GM21360 (cell line): ENCODE measurements at regions not wholly inside any gene's neighbourhood (a gene's known extent, or its start where the extent isn't known, plus 50 kb on each side); places are given as distances from the start of the nearest gene placed in this dataset.
"Not testable (repeated sequence)": the region's sequence is repeated elsewhere in the genome, so short reads cannot be mapped to it uniquely, and the experiment has no call there.

Experiments
- ATAC-seq: cut with Tn5 transposase; IDR thresholded peaks from one replicate; pipeline ENCODE4 v1.9.1; 2021; ENCODE audit warnings: mild to moderate bottlenecking, moderate library complexity; ENCODE audit not compliant: unreplicated experiment

- ATAC-seq: no peak
Observed at GRCh38 chr13:42373048-42373812, 101.3 kb downstream of the AKAP11 start.

DNA sequence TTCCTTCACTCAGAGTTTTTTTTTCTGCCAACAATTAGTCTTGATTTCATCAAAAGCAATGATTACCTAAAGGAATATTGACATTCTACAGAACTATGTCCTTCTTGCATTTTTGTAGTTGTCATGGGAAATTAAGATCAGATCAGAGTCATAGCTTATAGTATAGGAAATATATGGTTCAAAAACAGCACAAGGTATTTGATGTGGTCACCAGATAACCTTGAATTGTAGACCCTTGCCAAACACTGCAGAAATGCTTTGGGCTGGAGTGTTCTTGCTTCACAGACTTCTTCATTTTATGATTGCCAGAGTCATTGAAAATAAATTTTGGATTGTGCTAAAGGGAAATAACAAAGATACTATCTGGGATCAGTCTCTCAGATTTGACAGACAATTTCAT is 103.7 kb downstream of the AKAP11 start:
- ATAC-seq: no peak

DNA sequence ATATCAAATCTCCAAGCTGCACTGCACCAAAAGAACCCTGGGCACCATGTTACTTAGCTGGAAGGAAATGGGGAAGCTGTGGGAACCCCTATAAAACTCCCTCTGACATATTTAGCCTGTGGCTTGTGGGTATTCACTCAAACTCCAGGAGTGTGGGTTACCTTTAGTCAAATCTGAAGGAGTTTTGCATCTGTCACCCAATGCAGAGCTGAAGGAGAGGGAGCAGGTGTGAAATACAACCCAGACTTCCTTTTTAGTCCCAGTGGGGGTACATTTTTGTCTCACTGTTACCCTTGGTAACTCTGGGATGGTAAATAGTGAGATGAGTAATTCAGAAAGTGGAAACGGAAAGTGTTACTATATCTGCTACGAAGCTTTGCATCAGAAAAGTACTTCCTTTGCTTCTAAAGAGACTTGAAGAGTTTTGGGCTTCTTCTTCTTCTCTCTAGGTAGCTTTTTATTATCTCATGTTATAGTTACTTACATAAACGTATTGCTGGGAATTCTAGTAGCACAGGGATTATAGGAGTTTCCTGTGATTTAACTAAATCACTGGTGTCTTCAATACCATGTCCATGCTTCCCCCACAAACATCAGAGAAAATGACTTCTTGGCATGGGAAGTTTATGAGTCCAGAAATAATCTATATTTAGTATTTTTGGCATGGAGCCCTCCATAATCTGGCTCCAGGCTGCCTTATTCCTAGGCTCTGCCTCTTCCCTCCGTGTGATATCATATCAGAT is 105.9 kb downstream of the AKAP11 start:
- ATAC-seq: peak; percentile 77

- no peak for ATAC-seq
Observed at GRCh38 chr13:42378383-42378780, 106.4 kb downstream of the AKAP11 start.

GRCh38 chr13:42379241-42379640 is 107.3 kb downstream of the AKAP11 start:
- no peak for ATAC-seq

DNA sequence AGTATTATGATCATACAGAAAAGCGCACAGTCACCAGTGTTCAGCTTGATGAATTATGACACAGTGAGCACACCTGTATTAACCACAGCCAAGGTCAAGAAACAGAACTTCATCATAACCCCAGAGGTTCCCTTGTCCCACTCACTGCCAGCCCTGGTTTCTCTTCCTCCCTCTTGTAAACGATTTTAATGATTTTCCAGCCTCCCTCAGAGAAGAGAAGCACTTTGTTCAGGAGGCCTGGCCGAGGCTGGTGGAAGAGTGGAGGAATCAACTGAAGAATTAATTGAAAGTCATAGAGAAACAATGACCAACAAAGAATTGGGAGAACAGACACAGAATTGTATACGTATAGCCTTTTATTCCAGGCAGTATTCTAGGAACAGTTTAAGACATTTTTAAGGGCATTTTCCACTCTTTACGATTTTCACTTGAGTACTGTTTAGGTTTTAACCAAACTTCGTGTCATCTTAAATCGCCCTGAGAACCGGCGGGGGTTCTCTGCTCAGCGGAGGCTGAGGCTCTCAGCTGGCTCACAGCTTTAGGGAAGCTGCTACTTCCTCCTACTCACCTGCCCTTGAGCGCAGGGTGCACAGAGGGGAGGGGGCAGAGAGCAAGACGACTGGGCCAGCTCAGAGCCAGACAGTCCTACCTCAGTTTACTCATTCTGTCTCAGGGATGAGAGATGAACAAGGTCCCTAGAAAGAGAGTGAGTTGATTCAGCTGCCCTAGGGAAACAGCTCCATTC is 108.6 kb downstream of the AKAP11 start:
- ATAC-seq: peak; percentile 40

GRCh38 chr13:42381165-42381425 is 109.1 kb downstream of the AKAP11 start:
- ATAC-seq: no peak

DNA sequence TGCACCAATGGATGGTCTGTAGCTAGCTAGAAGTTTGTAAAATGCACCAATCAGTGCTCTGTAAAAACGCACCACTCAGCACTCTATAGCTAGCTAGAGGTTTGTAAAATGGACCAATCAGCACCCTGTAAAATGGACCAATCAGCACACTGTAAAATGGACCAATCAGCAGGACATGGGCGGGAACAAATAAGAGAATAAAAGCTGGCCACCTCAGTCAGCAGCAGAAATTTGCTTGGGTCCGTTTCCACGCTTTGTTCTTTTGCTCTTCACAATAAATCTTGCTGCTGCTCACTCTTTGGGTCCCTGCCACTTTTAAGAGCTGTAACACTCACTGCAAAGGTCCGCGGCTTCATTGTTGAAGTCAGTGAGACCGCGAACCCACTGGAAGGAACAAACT is 109.5 kb downstream of the AKAP11 start:
- ATAC-seq: not testable (repeated sequence)

DNA sequence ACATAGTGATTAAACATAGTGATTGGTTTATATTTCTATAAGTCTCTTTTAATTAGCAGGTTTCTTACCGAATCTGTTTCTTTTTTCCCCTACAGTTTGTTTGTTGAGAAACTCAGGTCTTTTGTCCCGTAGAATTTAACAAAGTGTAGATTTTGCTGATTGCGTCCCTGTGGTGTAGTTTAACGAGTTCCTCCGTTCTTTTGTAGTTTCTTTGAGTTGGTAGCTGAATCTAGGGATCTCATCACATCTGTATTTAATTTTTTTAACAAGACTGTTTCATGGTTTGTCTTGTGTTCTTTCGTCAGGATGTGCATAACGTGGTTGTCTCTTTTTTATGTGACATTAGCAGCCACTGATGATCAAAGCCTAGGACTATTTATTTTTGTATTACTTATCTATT is 111.1 kb downstream of the AKAP11 start:
- ATAC-seq: no peak

DNA sequence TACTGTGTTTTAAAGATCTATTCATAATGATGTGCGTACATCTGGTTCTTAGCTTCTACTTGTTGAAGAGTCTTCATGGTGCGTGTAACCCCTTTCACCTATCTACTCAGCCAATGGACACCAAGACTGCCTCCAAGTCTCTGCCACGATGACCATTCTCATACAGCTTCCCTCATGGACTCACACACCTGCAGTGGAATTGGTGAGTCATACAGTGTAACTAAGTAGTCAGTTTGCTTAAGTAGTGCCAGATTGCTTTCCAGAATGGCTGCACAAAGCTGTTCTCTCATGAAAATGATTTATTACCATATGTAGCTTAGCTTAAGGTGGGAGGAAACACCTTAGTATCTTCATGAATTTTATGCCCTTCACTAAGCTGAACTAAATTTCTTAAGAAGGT is 112.3 kb downstream of the AKAP11 start:
- ATAC-seq: no peak

DNA sequence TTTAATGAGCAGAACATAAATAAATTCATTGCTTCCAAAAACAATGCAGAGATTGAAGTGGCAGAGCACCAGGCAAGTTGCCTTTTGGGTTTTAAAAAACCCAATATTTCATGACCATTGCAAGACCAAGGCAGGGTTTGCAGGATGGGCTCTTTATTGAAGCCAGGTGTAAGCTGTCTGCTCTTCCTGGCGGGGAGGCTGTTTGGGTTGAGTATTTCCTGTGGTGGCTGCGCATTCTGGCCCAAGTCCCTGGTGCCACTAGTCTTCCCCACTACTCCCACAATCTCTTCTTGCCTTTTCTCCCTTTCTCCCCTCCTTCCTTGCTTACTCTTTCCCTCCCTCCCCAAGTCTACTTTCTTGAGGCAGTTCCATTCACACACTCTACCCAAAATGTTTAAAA is 116.4 kb downstream of the AKAP11 start:
- ATAC-seq: no peak

DNA sequence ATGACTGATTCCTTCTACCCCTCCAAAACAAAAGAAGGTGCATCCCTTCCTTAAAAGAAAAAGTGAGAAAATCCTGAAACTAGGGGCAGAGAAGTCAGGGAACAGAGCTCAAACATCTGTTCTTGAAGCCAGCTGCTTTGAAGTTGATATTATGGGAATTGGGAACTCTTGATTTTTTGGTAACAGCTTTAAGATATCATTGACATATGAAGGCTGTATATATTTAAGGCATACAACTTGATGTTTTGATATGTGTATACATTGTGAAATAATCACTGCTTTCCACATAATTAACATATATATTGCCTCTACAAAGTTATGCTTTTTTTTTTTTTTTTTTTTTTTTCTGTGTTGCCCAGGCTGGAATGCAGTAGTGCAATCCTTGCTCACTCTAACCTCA is 117.1 kb downstream of the AKAP11 start:
- ATAC-seq: no peak

DNA sequence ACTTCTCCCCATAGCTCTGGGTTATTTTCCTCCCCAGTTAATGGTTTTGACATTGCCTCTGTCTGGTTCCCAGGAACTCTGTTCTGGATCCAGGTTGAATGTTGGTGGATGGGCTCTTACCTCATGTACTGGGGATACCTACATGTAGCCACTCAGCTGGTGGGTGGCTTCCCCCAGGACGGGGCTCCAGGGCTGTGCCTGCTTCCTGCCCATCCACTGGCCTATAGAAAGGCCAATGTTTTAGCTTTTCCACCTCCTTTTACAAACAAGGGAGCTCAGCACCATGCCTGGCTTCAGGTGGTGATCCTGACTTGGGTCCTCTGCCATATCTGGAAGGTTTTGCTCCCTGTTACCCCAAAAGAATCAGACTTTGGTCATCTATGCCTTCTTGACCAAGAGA is 120.2 kb downstream of the AKAP11 start:
- no peak for ATAC-seq

GRCh38 chr13:42392716-42393572 is 121.0 kb downstream of the AKAP11 start:
- no peak for ATAC-seq

- ATAC-seq: no peak
Observed at GRCh38 chr13:42393573-42394360, 121.8 kb downstream of the AKAP11 start.

DNA sequence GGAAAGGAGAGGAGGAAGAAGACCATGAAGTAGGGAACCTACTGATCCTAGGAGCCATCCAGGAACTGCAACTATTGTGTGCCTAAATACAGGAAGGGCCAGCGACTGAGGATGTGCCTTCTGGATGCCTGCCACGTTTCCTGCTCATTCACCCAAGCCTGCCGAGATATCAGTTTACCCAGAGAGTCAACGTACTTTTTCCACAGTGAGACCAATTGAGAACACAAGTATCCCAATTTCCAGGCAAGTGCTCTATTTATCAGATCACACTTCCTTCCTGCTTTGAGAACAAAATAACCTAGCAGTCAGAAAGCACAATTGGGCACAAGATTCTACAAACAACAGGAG is 122.4 kb downstream of the AKAP11 start:
- no peak for ATAC-seq

GRCh38 chr13:42394711-42395085 is 122.7 kb downstream of the AKAP11 start:
- no peak for ATAC-seq

GRCh38 chr13:42395086-42395821 is 123.3 kb downstream of the AKAP11 start:
- ATAC-seq: no peak

DNA sequence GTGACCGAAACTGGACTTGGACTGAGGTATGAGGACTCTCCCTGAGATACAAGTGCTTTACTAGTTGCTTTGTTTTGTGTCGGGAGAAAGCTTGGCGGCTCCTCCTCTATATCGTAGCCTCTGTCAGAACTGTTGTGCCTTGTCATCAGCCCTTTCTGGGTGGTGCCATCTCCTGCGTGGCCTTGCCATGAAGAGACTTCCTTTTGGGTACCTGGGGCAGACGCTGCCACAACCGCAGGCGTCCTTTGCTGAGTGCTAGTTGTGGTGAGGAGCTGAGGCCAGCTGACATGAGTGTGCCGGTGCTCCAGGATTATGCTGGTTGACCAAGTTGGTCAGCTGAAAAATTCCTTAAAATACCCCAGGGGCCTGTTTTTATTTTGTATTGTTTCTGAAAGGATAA is 124.5 kb downstream of the AKAP11 start:
- no peak for ATAC-seq
